Right atrium auricular region (tissue), 2 donors: ENCODE measurements at regions not wholly inside any gene's neighbourhood (a gene's known extent, or its start where the extent isn't known, plus 50 kb on each side); places are given as distances from the start of the nearest gene placed in this dataset.
A peak's percentile ranks its signal among the peaks of the same experiment; 100 is the strongest.

ENCODE experiments used
- DNase-seq: peaks from one replicate; pipeline ENCODE4 v3.0.0-alpha.2; 2019; ENCODE audit warnings: low spot score
- H3K27ac ChIP-seq, 2 donors: fragments of 200-600 bp; sonication (generic); 1 replicate in 1 of 2; 2 replicates in 1 of 2; pipeline ENCODE4 v1.5.1; 2016 to 2019
- H3K27me3 ChIP-seq, 2 donors: fragments of 200-600 bp; sonication (generic); one replicate each; pipeline versions ENCODE4 v1.5.1 to v1.6.0; 2017 to 2019
- H3K36me3 ChIP-seq: fragments of 200-600 bp; sonication (generic); one replicate; pipeline ENCODE4 v1.5.1; 2016
- H3K4me1 ChIP-seq, 2 donors: fragments of 200-600 bp; sonication (generic); one replicate each; pipeline versions ENCODE4 v1.5.1 to v1.6.0; 2017 to 2019
- H3K4me3 ChIP-seq, 2 donors: fragments of 200-600 bp; sonication (generic); 1 replicate in 1 of 2; 2 replicates in 1 of 2; pipeline ENCODE4 v1.5.1; 2017 to 2019; ENCODE audit warnings: mild to moderate bottlenecking in 1 of 2, moderate library complexity in 1 of 2
- H3K9me3 ChIP-seq, 2 donors: fragments of 200-600 bp; sonication (generic); one replicate each; pipeline ENCODE4 v1.5.1; 2019
- CTCF ChIP-seq, 2 donors: fragments of 200-600 bp; sonication (generic); IDR thresholded peaks; one replicate each; pipeline ENCODE4 v1.5.1; 2019; ENCODE audit warnings: antibody characterized with exemption in 2 of 2

- no peaks in the 10 kb centered on the region for H3K9me3 ChIP-seq
- H3K27me3 ChIP-seq: no peaks in the 10 kb centered on the region
- TF ChIP-seq CTCF (IDR thresholded peaks at IDR 0.05): no peak
- peak overlapping the region in 1 of 2 donors; percentile 37 for H3K4me3 ChIP-seq
- DNase-seq: peak; percentile 40
- no peak overlapping the region for H3K27ac ChIP-seq
- H3K36me3 ChIP-seq: no peaks in the 10 kb centered on the region
- H3K4me1 ChIP-seq: peaks cover 0 to 20% of the 10 kb centered on the region in 2 donors
Observed at GRCh38 chr1:47593013-47593568, 155.2 kb downstream of the FOXD2 start.

- Histone ChIP-seq H3K27me3 (no peaks in the 10 kb centered on the region), H3K27ac (no peak overlapping the region), H3K9me3 (no peaks in the 10 kb centered on the region), H3K36me3 (no peaks in the 10 kb centered on the region), H3K4me3 (peak overlapping the region in 1 of 2 donors; percentile 37), H3K4me1 (peaks cover 0 to 20% of the 10 kb centered on the region in 2 donors)
- peak; percentile 54 for DNase-seq
- no peak for TF ChIP-seq CTCF (IDR thresholded peaks at IDR 0.05)
Observed at GRCh38 chr1:47593598-47594285, 155.9 kb downstream of the FOXD2 start.

- Histone ChIP-seq H3K4me3 (no peak overlapping the region), H3K9me3 (peaks cover 0 to 2% of the 10 kb centered on the region in 2 donors), H3K27me3 (no peaks in the 10 kb centered on the region), H3K4me1 (peaks cover 0 to 20% of the 10 kb centered on the region in 2 donors), H3K36me3 (no peaks in the 10 kb centered on the region), H3K27ac (no peak overlapping the region)
- TF ChIP-seq CTCF (IDR thresholded peaks at IDR 0.05): no peak
- no peak for DNase-seq
Observed at GRCh38 chr1:47594627-47595026, 156.8 kb downstream of the FOXD2 start.

DNA sequence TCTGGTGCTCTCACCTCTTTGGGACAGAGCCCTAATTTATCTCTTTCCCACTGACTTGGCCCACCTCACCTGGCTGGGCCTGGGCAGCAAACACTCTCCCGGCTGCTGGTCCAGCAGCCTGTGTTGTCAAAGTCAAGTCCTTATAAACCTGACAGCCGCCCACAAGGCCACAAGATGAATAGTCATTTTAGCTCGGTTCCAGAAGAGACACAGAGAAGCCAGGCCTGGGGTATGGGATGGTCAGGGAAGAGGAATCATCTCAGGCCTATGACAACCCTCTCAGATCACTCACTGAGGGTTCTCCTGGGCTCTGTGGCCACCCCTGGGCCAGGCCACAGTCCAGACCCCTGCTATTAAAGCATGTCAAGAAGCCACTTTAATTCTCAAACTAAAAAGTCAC, 158.5 kb downstream of the FOXD2 start:
- Histone ChIP-seq H3K9me3 (peaks cover 0 to 19% of the 10 kb centered on the region in 2 donors), H3K4me3 (no peak overlapping the region), H3K36me3 (no peaks in the 10 kb centered on the region), H3K27ac (no peak overlapping the region), H3K4me1 (peaks cover 0 to 12% of the 10 kb centered on the region in 2 donors), H3K27me3 (no peaks in the 10 kb centered on the region)
- TF ChIP-seq CTCF (IDR thresholded peaks at IDR 0.05): no peak
- DNase-seq: no peak

DNA sequence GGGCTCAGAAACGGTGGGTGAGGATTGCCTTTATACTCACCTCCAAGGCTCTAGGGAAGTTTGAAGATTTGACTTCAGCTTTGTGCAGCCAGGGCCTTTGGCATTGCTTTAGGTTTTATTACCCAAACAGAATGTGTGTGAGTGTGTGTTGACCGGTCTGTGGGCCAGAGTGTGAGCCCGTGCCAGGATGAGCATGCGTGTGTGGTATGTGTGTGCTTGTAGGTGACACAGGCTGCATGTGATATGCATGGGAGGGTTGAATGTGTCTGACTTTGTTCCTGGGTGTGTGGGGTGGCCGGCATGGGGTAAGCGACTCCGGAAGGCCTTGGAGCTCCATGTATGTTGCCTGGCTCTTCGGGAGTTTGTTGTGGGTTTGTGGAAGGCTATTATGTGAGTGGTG, 160.5 kb downstream of the FOXD2 start:
- Histone ChIP-seq H3K27me3 (no peaks in the 10 kb centered on the region), H3K4me1 (peaks cover 0 to 5% of the 10 kb centered on the region in 2 donors), H3K9me3 (peaks cover 0 to 36% of the 10 kb centered on the region in 2 donors), H3K27ac (no peak overlapping the region), H3K36me3 (no peaks in the 10 kb centered on the region), H3K4me3 (no peak overlapping the region)
- TF ChIP-seq CTCF (IDR thresholded peaks at IDR 0.05): no peak
- DNase-seq: peak; percentile 40
